B cell (primary cell): ENCODE measurements at regions not wholly inside any gene's neighbourhood (a gene's known extent, or its start where the extent isn't known, plus 50 kb on each side); places are given as distances from the start of the nearest gene placed in this dataset.

ENCODE experiments used
- ATAC-seq: fragments of 200-7000 bp; cut with Tn5 transposase; one replicate; pipeline ENCODE4 v1.10.0; 2021; ENCODE audit warnings: low read depth, mild to moderate bottlenecking, moderate number of reproducible peaks, moderate library complexity
- CTCF ChIA-PET: fragments of 350-600 bp; sonication (Branson Sonifier 250); formaldehyde crosslinking; loops from one replicate; lab custom pipeline; 2021; ENCODE audit warnings: antibody characterized with exemption, inconsistent platforms; lab: Charles Lee
- POLR2A ChIA-PET: fragments of 350-600 bp; sonication (Branson Sonifier 250); formaldehyde crosslinking; loops from one replicate; lab custom pipeline; 2021; ENCODE audit warnings: antibody characterized with exemption; lab: Charles Lee
- DNase-seq: peaks from one replicate; pipeline ENCODE4 v3.0.0; 2013
- H2AFZ ChIP-seq: 2 replicates; pipeline ENCODE4 v1.6.1; 2012; ENCODE audit warnings: mild to moderate bottlenecking, low read depth, low read length; ENCODE audit not compliant: insufficient read depth, poor library complexity, severe bottlenecking
- H3K27ac ChIP-seq, 2 donors: 1 replicate in 1 of 2; 2 replicates in 1 of 2; pipeline ENCODE4 v1.5.1; 2012 to 2013; ENCODE audit warnings: low read length in 2 of 2, mild to moderate bottlenecking in 2 of 2, moderate library complexity in 1 of 2
- H3K27me3 ChIP-seq, 4 experiments: fragments of 200-600 bp in 1 of 4; sonication (generic) in 1 of 4; replicated peaks in 1 of 4; 1 replicate in 2 of 4; 2 replicates in 2 of 4; pipeline versions ENCODE4 v1.6.1 to v1.7.0; 2013 to 2016; ENCODE audit warnings: low read length in 3 of 4, mild to moderate bottlenecking in 2 of 4, mixed read lengths in 1 of 4, moderate library complexity in 1 of 4; ENCODE audit not compliant: insufficient read depth in 4 of 4, control insufficient read depth in 3 of 4; ENCODE audit errors: control extremely low read depth in 1 of 4
- H3K36me3 ChIP-seq, 2 experiments: replicated peaks in 1 of 2; 1 replicate in 1 of 2; 2 replicates in 1 of 2; pipeline versions ENCODE4 v1.6.1 to v1.7.1; 2013; ENCODE audit warnings: low read length in 1 of 2; ENCODE audit not compliant: insufficient read depth in 2 of 2, control insufficient read depth in 1 of 2; ENCODE audit errors: control extremely low read depth in 1 of 2, extremely low read depth in 1 of 2
- H3K4me1 ChIP-seq, 2 donors: fragments of 200-600 bp in 1 of 2; sonication (generic) in 1 of 2; 1 replicate in 1 of 2; 2 replicates in 1 of 2; pipeline versions ENCODE4 v1.5.1 to v1.6.1; 2013 to 2017; ENCODE audit warnings: low read length in 2 of 2; ENCODE audit not compliant: control insufficient read depth in 2 of 2, insufficient read depth in 2 of 2
- H3K4me2 ChIP-seq: replicated peaks from 2 replicates; pipeline ENCODE3; 2012; ENCODE audit warnings: mild to moderate bottlenecking, low read depth, low read length; ENCODE audit not compliant: poor library complexity, severe bottlenecking
- H3K4me3 ChIP-seq, 5 experiments: fragments of 200-600 bp in 1 of 5; sonication (generic) in 1 of 5; 1 replicate in 3 of 5; 2 replicates in 2 of 5; pipeline versions ENCODE4 v1.5.1 to v1.7.0; 2011 to 2016; ENCODE audit warnings: low read length in 4 of 5, mild to moderate bottlenecking in 4 of 5, low read depth in 2 of 5, control low read depth in 1 of 5, moderate library complexity in 1 of 5; ENCODE audit not compliant: insufficient read depth in 1 of 5; ENCODE audit errors: control extremely low read depth in 1 of 5, extremely low read depth in 1 of 5
- H3K79me2 ChIP-seq: fragments of 200-600 bp; sonication (generic); one replicate; pipeline ENCODE4 v1.6.0; 2016; ENCODE audit warnings: low read length; ENCODE audit not compliant: control insufficient read depth, insufficient read depth
- H3K9ac ChIP-seq: fragments of 200-600 bp; sonication (generic); 2 replicates; pipeline ENCODE4 v1.6.1; 2017; ENCODE audit warnings: mild to moderate bottlenecking, low read length, moderate library complexity
- H3K9me3 ChIP-seq, 3 donors: one replicate each; pipeline versions ENCODE4 v1.6.1 to v1.7.1; 2013; ENCODE audit warnings: low read length in 2 of 3; ENCODE audit not compliant: control insufficient read depth in 2 of 3, insufficient read depth in 1 of 3; ENCODE audit errors: control extremely low read depth in 1 of 3
- H4K20me1 ChIP-seq: 2 replicates; pipeline ENCODE4 v1.6.0; 2012; ENCODE audit warnings: mild to moderate bottlenecking, low read length; ENCODE audit not compliant: insufficient read depth, control insufficient read depth, poor library complexity, severe bottlenecking
- H3K27ac Mint-ChIP-seq: one replicate; pipeline ENCODE4 v1.8.0; 2021; ENCODE audit warnings: mixed read lengths
- H3K27me3 Mint-ChIP-seq: one replicate; pipeline ENCODE4 v1.8.0; 2021; ENCODE audit warnings: mixed read lengths
- H3K4me1 Mint-ChIP-seq: one replicate; pipeline ENCODE4 v1.8.0; 2021; ENCODE audit warnings: mixed read lengths
- H3K4me3 Mint-ChIP-seq: one replicate; pipeline ENCODE4 v1.8.0; 2021; ENCODE audit warnings: mixed read lengths
- H3K9me3 Mint-ChIP-seq: one replicate; pipeline ENCODE4 v1.8.0; 2022; ENCODE audit warnings: mixed read lengths; ENCODE audit not compliant: insufficient read depth
- CTCF ChIP-seq: fragments of 200-600 bp; IDR thresholded peaks from one replicate; pipeline ENCODE4 v1.8.0; 2022; ENCODE audit warnings: antibody characterized with exemption, mild to moderate bottlenecking
- EZH2 ChIP-seq: IDR thresholded peaks from 2 replicates; pipeline ENCODE4 v1.6.1; 2012; ENCODE audit warnings: borderline replicate concordance, low read depth, mild to moderate bottlenecking, moderate library complexity, low read length; ENCODE audit not compliant: insufficient read depth, poor library complexity, severe bottlenecking
- WGBS: methylation state at CpG from one replicate; pipeline ENCODE4 v1.1.5; 2013; ENCODE audit warnings: missing lambda C conversion rate; ENCODE audit not compliant: insufficient coverage; 5-methylcytosine and 5-hydroxymethylcytosine counted together
- intact Hi-C: fragments of 100-400 bp; cut with micrococcal nuclease; formaldehyde crosslinking; loops from one replicate; pipeline ENCODE4 v1.10.0; 2022

GRCh38 chr14:51394384-51394783, 154.3 kb downstream of the TMX1 start:
- Histone ChIP-seq H3K4me1 (no peaks in the 10 kb centered on the region), H3K27ac (no peak overlapping the region), H3K36me3 (no peaks in the 10 kb centered on the region), H3K9me3 (no peaks in the 10 kb centered on the region), H2AFZ (no peak overlapping the region), H3K27me3 (peaks cover 0 to 6% (median 0%) of the 10 kb centered on the region in 4 experiments), H3K4me3 (no peak overlapping the region), H3K9ac (no peak overlapping the region), H4K20me1 (no peaks in the 10 kb centered on the region), H3K79me2 (no peaks in the 10 kb centered on the region), H3K4me2 (no peak overlapping the region)
- intact Hi-C loops = no loop called here
- ATAC-seq = no peak
- Mint-ChIP-seq H3K27ac (no peak overlapping the region), H3K4me1 (no peaks in the 10 kb centered on the region), H3K4me3 (no peak overlapping the region), H3K27me3 (peaks cover 12% of the 10 kb centered on the region), H3K9me3 (no peaks in the 10 kb centered on the region)
- no peak for DNase-seq
- ChIA-PET POLR2A (no interaction called here), CTCF (no interaction called here)
- TF ChIP-seq EZH2 (no peak), CTCF (no peak)
- WGBS = 92% methylated on average over 3 of the region's 4 CpGs

GRCh38 chr14:51394804-51395203, 154.8 kb downstream of the TMX1 start:
- TF ChIP-seq EZH2 (no peak), CTCF (no peak)
- POLR2A ChIA-PET = no interaction called here
- H3K4me1 ChIP-seq = no peaks in the 10 kb centered on the region
- no peak overlapping the region for H3K27ac ChIP-seq
- ATAC-seq = no peak
- H3K79me2 ChIP-seq = no peaks in the 10 kb centered on the region
- no peak for DNase-seq
- H3K4me1 Mint-ChIP-seq = no peaks in the 10 kb centered on the region
- H3K4me3 ChIP-seq = no peak overlapping the region
- no peak overlapping the region for H3K27ac Mint-ChIP-seq
- no peaks in the 10 kb centered on the region for H3K9me3 Mint-ChIP-seq
- no peaks in the 10 kb centered on the region for H3K36me3 ChIP-seq
- CTCF ChIA-PET = no interaction called here
- peaks cover 0 to 6% (median 0%) of the 10 kb centered on the region in 4 experiments for H3K27me3 ChIP-seq
- no peak overlapping the region for H3K4me2 ChIP-seq
- WGBS = 63% methylated on average over 1 of the region's 1 CpG
- intact Hi-C loops = no loop called here
- H3K27me3 Mint-ChIP-seq = peaks cover 12% of the 10 kb centered on the region
- H3K9ac ChIP-seq = no peak overlapping the region
- no peak overlapping the region for H3K4me3 Mint-ChIP-seq
- no peak overlapping the region for H2AFZ ChIP-seq
- no peaks in the 10 kb centered on the region for H3K9me3 ChIP-seq
- no peaks in the 10 kb centered on the region for H4K20me1 ChIP-seq
